ENCODE measurements at regions not wholly inside any gene's neighbourhood (a gene's known extent, or its start where the extent isn't known, plus 50 kb on each side); places are given as distances from the start of the nearest gene placed in this dataset.

GRCh38 chr16:72511171-72511570, 339.2 kb upstream of the PMFBP1 start:
- no peak for DNase-seq (ENCODE audit: low read depth, low spot score)

GRCh38 chr16:72508191-72508590, 336.2 kb upstream of the PMFBP1 start:
- DNase-seq (ENCODE audit: low read depth, low spot score): no peak

- no peak for DNase-seq (ENCODE audit: low read depth, low spot score)
Observed at GRCh38 chr16:72502594-72503005, 330.6 kb upstream of the PMFBP1 start.

GRCh38 chr16:72501739-72502593, 330.0 kb upstream of the PMFBP1 start:
- peak; percentile 86 for DNase-seq (ENCODE audit: low read depth, low spot score)

- DNase-seq (ENCODE audit: low read depth, low spot score): no peak
Observed at GRCh38 chr16:72500545-72500944, 328.6 kb upstream of the PMFBP1 start.

GRCh38 chr16:72493716-72494415, 321.9 kb upstream of the PMFBP1 start:
- peak; percentile 29 for DNase-seq (ENCODE audit: low read depth, low spot score)

GRCh38 chr16:72487283-72487682, 315.3 kb upstream of the PMFBP1 start:
- DNase-seq (ENCODE audit: low read depth, low spot score): no peak

- no peak for DNase-seq (ENCODE audit: low read depth, low spot score)
Observed at GRCh38 chr16:72482695-72483094, 310.7 kb upstream of the PMFBP1 start.

- no peak for DNase-seq (ENCODE audit: low read depth, low spot score)
Observed at GRCh38 chr16:72481419-72481818, 309.5 kb upstream of the PMFBP1 start.

- peak; percentile 39 for DNase-seq (ENCODE audit: low read depth, low spot score)
Observed at GRCh38 chr16:72480911-72481310, 309.0 kb upstream of the PMFBP1 start.

- DNase-seq (ENCODE audit: low read depth, low spot score): peak; percentile 60
Observed at GRCh38 chr16:72475688-72476087, 303.7 kb upstream of the PMFBP1 start.

- DNase-seq (ENCODE audit: low read depth, low spot score): peak; percentile 94
Observed at GRCh38 chr16:72474501-72475123, 302.7 kb upstream of the PMFBP1 start.

GRCh38 chr16:72473631-72474030, 301.7 kb upstream of the PMFBP1 start:
- DNase-seq (ENCODE audit: low read depth, low spot score): peak; percentile 43

- DNase-seq (ENCODE audit: low read depth, low spot score): no peak
Observed at GRCh38 chr16:72471317-72471924, 299.5 kb upstream of the PMFBP1 start.

- DNase-seq (ENCODE audit: low read depth, low spot score): no peak
Observed at GRCh38 chr16:72470541-72470940, 298.6 kb upstream of the PMFBP1 start.

GRCh38 chr16:72469932-72470331, 298.0 kb upstream of the PMFBP1 start:
- no peak for DNase-seq (ENCODE audit: low read depth, low spot score)

- DNase-seq (ENCODE audit: low read depth, low spot score): no peak
Observed at GRCh38 chr16:72468582-72468981, 296.6 kb upstream of the PMFBP1 start.

- peak; percentile 60 for DNase-seq (ENCODE audit: low read depth, low spot score)
Observed at GRCh38 chr16:72467157-72467759, 295.3 kb upstream of the PMFBP1 start.

- no peak for DNase-seq (ENCODE audit: low read depth, low spot score)
Observed at GRCh38 chr16:72464597-72465368, 292.8 kb upstream of the PMFBP1 start.

GRCh38 chr16:72464052-72464451, 292.1 kb upstream of the PMFBP1 start:
- DNase-seq (ENCODE audit: low read depth, low spot score): no peak

- no peak for DNase-seq (ENCODE audit: low read depth, low spot score)
Observed at GRCh38 chr16:72458035-72458434, 286.1 kb upstream of the PMFBP1 start.
